COLO829 (cell line): ENCODE measurements at regions not wholly inside any gene's neighbourhood (a gene's known extent, or its start where the extent isn't known, plus 50 kb on each side); places are given as distances from the start of the nearest gene placed in this dataset.

Experiments
- DNase-seq: peaks from one replicate; pipeline ENCODE4 v3.0.0; 2012; ENCODE audit warnings: low spot score

GRCh38 chr16:65309354-65309753, 187.5 kb upstream of the CDH11 start:
- no peak for DNase-seq

DNA sequence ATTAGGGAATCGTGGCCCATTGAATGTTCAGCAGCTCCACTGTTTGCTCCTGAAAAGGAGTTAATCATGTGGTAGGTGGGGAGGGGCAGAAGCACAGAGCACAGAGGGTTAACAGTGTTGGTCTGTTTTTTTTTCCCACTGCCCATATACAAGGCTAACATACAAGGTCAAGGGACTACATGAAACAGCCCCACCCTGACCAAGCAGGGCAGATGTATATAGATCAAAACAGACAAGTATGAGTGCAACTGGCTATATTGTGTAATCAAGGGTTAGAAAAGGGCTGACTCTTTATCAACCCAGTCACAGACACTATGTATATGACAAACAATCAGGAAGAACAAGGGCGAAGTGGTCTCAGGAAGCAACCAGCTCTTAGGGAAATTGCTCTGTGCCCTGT, 186.6 kb upstream of the CDH11 start:
- no peak for DNase-seq

GRCh38 chr16:65307286-65307685, 185.4 kb upstream of the CDH11 start:
- DNase-seq = no peak

GRCh38 chr16:65306722-65307121, 184.9 kb upstream of the CDH11 start:
- no peak for DNase-seq

GRCh38 chr16:65306300-65306699, 184.4 kb upstream of the CDH11 start:
- no peak for DNase-seq

DNA sequence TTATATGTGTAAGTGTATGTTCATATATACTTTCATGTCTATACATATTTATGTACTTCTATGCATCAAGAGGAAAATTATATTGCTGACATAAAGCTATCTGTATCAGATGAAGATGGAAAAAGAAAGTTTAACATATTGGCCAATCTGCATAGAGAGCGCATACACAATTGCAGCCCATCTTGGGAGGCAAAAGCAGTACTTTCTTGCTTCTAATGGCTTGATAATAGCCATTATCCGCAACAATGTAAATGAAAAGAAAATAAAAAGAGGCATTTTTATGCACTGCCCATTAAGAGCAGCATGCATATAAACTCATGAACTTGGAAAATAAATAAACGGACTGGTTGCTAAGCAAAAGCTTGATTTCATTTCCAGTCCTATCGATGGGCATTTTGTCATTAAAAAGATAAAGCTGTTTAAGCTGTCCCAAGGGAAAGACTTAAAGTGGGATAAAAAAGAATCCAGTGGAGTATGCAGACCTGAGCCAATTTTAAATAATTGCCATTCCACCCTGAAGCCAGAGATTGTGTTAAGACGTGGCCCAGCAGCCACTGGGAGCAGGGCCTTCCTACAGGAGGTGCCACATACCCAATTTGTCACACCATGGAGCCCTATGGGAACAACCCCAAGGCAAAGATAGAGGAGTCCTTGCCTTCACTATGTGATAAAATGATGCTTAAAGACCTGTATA, 183.6 kb upstream of the CDH11 start:
- DNase-seq = no peak

GRCh38 chr16:65301029-65301428, 179.2 kb upstream of the CDH11 start:
- DNase-seq = no peak

DNA sequence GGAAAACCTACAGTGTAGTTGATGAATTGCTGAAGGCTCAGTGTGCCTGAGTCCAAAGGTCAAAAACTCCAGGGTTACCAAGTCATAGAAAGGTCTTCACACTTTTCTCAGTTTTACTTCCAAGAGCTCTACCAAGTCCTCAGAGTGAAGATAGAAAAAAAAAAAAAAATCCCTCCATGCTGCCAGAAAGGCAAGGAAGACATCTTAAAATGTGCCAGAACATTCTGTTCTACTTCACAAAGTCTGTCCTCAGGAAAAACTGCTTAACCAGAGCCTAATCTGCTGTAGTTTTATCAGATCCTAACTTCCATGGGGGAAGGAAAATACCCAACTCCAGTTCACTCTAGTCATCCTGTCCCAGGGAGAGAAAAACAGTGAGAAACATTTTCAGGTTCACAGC, 175.6 kb upstream of the CDH11 start:
- no peak for DNase-seq

GRCh38 chr16:65295527-65295926, 173.7 kb upstream of the CDH11 start:
- no peak for DNase-seq

DNA sequence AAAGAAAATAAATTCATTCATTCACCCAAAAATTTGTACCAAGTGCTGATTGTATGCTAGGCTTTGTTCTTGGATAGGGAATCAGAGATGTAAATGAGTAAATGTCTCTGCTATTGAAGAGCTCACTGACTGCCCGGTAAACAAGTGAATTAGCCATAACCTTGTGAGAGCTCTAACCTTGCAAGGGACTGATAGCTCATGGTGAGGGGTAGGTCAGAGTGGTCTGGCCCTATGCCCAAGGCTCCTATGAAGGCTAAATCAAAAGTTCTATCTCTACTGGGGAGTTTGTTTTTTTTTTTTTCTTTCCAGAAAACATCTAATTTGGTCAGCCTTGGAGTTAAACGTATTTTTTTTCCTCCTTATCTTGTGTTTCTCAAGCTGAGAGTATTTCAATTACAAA, 172.8 kb upstream of the CDH11 start:
- no peak for DNase-seq

DNA sequence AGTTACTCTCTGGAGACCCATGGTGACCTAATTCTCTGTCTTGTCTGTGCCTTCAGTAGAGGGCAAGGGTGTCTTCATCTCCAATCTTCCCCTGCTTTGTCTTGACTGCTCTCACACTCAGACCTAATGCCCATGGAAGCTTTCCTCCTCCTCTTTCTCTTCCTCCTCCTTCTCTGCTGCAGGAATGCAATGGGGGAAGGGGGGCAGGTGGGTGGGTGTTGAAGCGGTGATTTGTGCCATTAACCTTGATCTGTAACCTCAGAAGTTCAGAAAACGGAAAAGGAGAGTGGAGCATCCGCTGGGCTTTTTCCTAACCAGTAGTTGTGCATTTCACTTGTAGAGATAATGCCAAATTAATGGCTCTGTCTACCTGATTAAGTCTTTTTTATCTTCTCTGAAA, 172.3 kb upstream of the CDH11 start:
- DNase-seq = no peak

DNA sequence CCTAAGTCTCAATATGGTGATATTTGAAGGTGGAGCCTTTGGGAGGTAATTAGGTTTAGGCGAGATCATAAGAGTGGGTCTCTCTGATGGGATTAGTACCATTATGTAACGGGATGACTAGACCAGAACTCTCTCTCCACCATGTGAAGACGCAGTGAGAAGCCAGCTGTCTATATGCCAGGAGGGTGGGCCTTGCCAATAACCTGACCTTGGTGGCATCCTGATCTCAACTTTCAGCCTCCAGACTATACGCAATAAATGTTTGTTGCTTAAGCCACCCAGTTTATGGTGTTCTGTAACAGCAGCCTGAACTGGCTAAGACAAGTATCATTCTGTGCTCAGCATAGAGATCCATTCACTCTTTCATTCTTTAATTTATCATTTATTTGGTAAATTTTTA, 167.2 kb upstream of the CDH11 start:
- no peak for DNase-seq

GRCh38 chr16:65287307-65287706, 165.4 kb upstream of the CDH11 start:
- DNase-seq = no peak

- DNase-seq = no peak
Measured at GRCh38 chr16:65285128-65286048, 163.5 kb upstream of the CDH11 start.

DNA sequence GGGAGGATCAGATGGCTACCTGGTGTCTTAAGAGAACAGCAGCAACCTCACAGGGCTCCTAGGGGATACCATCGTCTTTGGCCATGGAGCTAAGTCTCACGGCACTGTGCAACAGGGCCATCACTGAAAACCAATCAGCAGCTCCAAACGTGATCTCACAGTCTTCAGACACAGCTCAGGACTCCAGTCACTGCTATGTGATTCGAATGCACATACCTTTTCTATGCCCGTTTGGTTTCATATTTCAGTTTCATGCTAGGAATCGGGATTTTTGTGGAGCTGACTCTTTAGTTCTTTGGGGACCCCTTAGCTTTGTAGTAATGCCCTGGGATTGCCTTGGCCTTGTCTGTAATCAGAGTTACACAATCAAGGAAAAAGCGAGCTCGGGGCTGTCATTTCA, 162.8 kb upstream of the CDH11 start:
- DNase-seq = no peak

DNA sequence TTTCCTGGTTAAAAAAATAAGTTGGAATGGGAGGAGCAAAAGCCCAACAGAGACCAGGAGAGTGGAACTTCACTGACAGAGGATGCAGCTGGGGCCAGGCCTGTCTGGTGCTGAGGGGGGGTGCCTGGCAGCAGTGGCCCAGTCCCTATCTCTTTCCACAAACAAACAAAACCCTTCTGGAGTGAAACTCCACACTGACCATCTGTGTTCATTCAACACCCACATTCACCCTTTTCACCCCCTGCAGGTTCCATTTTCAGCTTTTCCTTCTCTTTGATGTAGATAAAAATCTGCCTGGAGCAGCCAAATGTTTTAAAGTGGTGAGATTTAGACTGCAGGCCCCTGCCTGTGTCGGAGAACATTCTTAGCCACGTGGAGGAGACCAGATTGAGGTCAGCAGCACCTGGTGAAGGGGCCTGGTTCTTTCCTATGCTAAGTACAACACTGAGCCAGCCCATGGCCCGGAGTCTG, 161.4 kb upstream of the CDH11 start:
- DNase-seq = no peak

- DNase-seq = no peak
Measured at GRCh38 chr16:65281586-65281985, 159.7 kb upstream of the CDH11 start.

DNA sequence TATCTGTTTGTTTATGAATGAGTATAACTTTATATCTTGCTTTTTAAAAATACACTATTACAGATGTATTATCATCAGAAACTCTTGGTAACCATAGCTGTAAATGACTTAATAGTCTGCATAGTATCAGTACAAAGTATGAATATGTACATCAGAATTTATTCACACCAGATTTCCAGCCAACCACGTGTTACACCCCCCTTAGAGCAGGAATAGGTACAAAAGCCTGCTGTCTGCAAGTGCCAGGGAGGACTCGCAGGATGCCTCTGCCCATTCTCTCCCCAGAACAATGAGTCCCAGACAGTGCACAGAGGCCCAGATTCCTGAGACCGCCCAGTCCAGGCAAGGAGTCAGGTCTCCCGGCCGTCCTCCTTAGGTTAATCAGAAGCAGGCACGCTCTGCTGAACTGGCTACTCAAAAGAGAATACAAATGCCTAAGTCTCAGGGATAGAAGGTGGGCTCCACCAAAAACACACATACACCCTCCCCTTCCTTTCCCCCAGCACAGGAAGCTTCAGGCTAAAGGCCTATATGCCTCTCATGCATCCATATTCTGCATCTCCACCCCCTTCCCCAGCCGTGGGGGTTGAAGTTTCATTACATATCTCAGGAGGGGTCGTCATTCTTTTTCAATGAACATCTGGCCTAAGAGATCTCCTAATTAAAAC, 159.1 kb upstream of the CDH11 start:
- DNase-seq = no peak

- no peak for DNase-seq
Measured at GRCh38 chr16:65279576-65279975, 157.7 kb upstream of the CDH11 start.

DNA sequence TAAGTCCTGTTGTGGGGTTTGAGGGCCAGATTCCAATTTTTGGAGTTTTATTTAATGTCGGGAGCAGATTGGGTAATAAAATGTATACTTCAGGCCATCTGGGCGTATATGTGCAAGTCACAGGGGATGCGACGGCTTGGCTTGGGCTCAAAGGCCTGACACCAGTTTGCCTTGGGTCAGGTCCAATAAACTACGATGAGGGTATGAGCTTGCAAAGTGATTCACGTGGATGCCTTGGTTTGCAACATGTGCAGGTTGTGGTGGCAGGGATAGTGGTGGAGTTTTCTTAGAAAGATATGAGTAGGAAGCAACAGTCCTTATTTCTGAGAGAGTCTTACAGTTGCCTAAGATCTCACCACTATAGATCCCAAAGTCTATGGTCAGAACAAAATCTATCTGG, 157.0 kb upstream of the CDH11 start:
- DNase-seq = no peak

- DNase-seq = no peak
Measured at GRCh38 chr16:65274566-65274965, 152.7 kb upstream of the CDH11 start.

GRCh38 chr16:65272699-65273414, 151.0 kb upstream of the CDH11 start:
- no peak for DNase-seq
